SK-N-SH treated with all-trans-retinoic acid at 6 μM for 48 hours (cell line): ENCODE measurements at regions not wholly inside any gene's neighbourhood (a gene's known extent, or its start where the extent isn't known, plus 50 kb on each side); places are given as distances from the start of the nearest gene placed in this dataset.

Experiments
- ATAC-seq: fragments of 200-7000 bp; cut with Tn5 transposase; 3 replicates; pipeline ENCODE4 v1.9.1; 2020; ENCODE audit warnings: mild to moderate bottlenecking, moderate library complexity
- ARNTL ChIP-seq: fragments of 450-650 bp; formaldehyde crosslinking; IDR thresholded peaks from 2 replicates; pipeline ENCODE4 v1.5.0; 2020; ENCODE audit warnings: low read depth, mild to moderate bottlenecking, moderate library complexity, borderline replicate concordance
- CREB5 ChIP-seq: fragments of 250-450 bp; sonication (Bioruptor Pico); IDR thresholded peaks from 2 replicates; pipeline ENCODE4 v1.5.1; 2020; ENCODE audit warnings: low read depth, mild to moderate bottlenecking, moderate library complexity
- CSRNP3 ChIP-seq: fragments of 250-450 bp; sonication (Bioruptor Pico); IDR thresholded peaks from 2 replicates; pipeline ENCODE4 v1.5.1; 2021; ENCODE audit warnings: mild to moderate bottlenecking, moderate library complexity
- ESRRG ChIP-seq: fragments of 250-450 bp; sonication (Bioruptor Pico); IDR thresholded peaks from 2 replicates; pipeline ENCODE4 v1.6.1; 2021; ENCODE audit warnings: mild to moderate bottlenecking
- GLIS3 ChIP-seq: fragments of 250-450 bp; sonication (Bioruptor Pico); IDR thresholded peaks from 2 replicates; pipeline ENCODE4 v1.5.0; 2020; ENCODE audit warnings: mild to moderate bottlenecking, moderate library complexity
- ISL1 ChIP-seq: fragments of 250-450 bp; sonication (Bioruptor Pico); IDR thresholded peaks from 2 replicates; pipeline ENCODE4 v2.1.2; 2022; ENCODE audit warnings: mild to moderate bottlenecking, moderate library complexity
- OSR1 ChIP-seq: fragments of 250-450 bp; sonication (Bioruptor Pico); IDR thresholded peaks from 2 replicates; pipeline ENCODE4 v1.8.0; 2022; ENCODE audit warnings: moderate library complexity, mild to moderate bottlenecking, inconsistent platforms
- PPARA ChIP-seq: fragments of 250-450 bp; sonication (Bioruptor Pico); IDR thresholded peaks from 2 replicates; pipeline ENCODE4 v1.5.0; 2020; ENCODE audit warnings: mild to moderate bottlenecking, borderline replicate concordance
- RARB ChIP-seq: fragments of 250-450 bp; sonication (Bioruptor Pico); IDR thresholded peaks from 2 replicates; pipeline ENCODE4 v1.8.0; 2021; ENCODE audit warnings: mild to moderate bottlenecking, moderate library complexity
- TCF4 ChIP-seq: fragments of 250-450 bp; sonication (Bioruptor Pico); IDR thresholded peaks from 2 replicates; pipeline ENCODE4 v1.8.0; 2021; ENCODE audit warnings: mild to moderate bottlenecking, moderate library complexity, borderline replicate concordance
- TOX ChIP-seq: fragments of 250-450 bp; sonication (Bioruptor Pico); IDR thresholded peaks from 2 replicates; pipeline ENCODE4 v1.8.0; 2021; ENCODE audit warnings: mild to moderate bottlenecking, moderate library complexity, borderline replicate concordance
- ZC3H10 ChIP-seq: fragments of 250-450 bp; sonication (Bioruptor Pico); IDR thresholded peaks from 2 replicates; pipeline ENCODE4 v1.5.1; 2021; ENCODE audit warnings: mild to moderate bottlenecking, moderate library complexity
- ZFP3 ChIP-seq: fragments of 250-450 bp; sonication (Bioruptor Pico); IDR thresholded peaks from 2 replicates; pipeline ENCODE4 v1.5.0; 2020; ENCODE audit warnings: mild to moderate bottlenecking, moderate library complexity
- ZFP30 ChIP-seq: fragments of 450-650 bp; formaldehyde crosslinking; IDR thresholded peaks from 2 replicates; pipeline ENCODE4 v1.5.0; 2022; ENCODE audit warnings: mild to moderate bottlenecking, moderate library complexity
- ZNF565 ChIP-seq: fragments of 450-650 bp; formaldehyde crosslinking; conservative IDR thresholded peaks from 2 replicates; pipeline ENCODE4 v1.5.0; 2020; ENCODE audit warnings: low read depth, mild to moderate bottlenecking, moderate library complexity
- ZNF70 ChIP-seq: fragments of 450-650 bp; formaldehyde crosslinking; IDR thresholded peaks from 2 replicates; pipeline ENCODE4 v1.5.0; 2020; ENCODE audit warnings: mild to moderate bottlenecking, moderate library complexity
- ZNF8 ChIP-seq: fragments of 450-650 bp; formaldehyde crosslinking; IDR thresholded peaks from 2 replicates; pipeline ENCODE4 v1.5.0; 2020; ENCODE audit warnings: mild to moderate bottlenecking, moderate library complexity
- TF ChIP-seq, protein P1 (sequence below): fragments of 250-450 bp; sonication (Bioruptor Pico); IDR thresholded peaks from 2 replicates; pipeline ENCODE4 v1.8.0; 2020; ENCODE audit warnings: mild to moderate bottlenecking, moderate library complexity, borderline replicate concordance
- TF ChIP-seq, protein P2 (sequence below): fragments of 250-450 bp; sonication (Bioruptor Pico); IDR thresholded peaks from 2 replicates; pipeline ENCODE4 v1.8.0; 2021; ENCODE audit warnings: low read depth, mild to moderate bottlenecking, moderate library complexity, borderline replicate concordance
- TF ChIP-seq, protein P3 (sequence below): fragments of 250-450 bp; sonication (Bioruptor Pico); IDR thresholded peaks from 2 replicates; pipeline ENCODE4 v1.5.0; 2020; ENCODE audit warnings: mild to moderate bottlenecking, moderate library complexity

DNA sequence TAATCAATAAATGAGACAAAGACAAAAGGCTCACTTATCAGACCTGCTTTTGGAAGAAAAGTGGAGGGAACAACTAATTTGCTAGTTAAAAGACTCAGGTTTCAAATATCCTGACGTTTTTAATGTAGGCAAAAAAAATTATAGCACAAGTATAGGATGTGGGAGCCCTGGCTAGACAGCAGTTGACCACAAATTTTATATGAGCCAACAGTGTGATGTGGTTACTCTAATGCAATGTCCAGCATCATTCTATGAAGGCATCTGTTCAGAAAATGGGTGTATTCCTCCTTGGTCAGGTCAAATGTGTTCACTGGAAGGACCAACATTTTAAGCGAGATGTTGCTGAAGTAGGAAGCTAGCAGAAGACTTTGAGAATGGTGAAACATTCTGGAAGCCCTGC lies 237.4 kb downstream of the MAP2K6 start:
- no peak for ATAC-seq
- TF ChIP-seq ZNF565 (CRISPR knock-in tag) (no peak), GLIS3 (CRISPR knock-in tag) (no peak), ZNF8 (no peak)

- TF ChIP-seq TOX (peak; percentile 84), ARNTL (CRISPR knock-in tag) (no peak), CREB5 (peak; percentile 22; the same call in 1 of the 2 replicates), ISL1 (CRISPR knock-in tag) (peak; percentile 93), TCF4 (0 out of 2 replicates have a peak, but pooled peaks have one; percentile 42), ZNF8 (peak; percentile 45; the same call in 1 of the 2 replicates), ZC3H10 (CRISPR knock-in tag) (peak; percentile 85; the same call in 1 of the 2 replicates), ZNF70 (CRISPR knock-in tag) (no peak), ESRRG (no peak)
- TF ChIP-seq, protein P1, sequence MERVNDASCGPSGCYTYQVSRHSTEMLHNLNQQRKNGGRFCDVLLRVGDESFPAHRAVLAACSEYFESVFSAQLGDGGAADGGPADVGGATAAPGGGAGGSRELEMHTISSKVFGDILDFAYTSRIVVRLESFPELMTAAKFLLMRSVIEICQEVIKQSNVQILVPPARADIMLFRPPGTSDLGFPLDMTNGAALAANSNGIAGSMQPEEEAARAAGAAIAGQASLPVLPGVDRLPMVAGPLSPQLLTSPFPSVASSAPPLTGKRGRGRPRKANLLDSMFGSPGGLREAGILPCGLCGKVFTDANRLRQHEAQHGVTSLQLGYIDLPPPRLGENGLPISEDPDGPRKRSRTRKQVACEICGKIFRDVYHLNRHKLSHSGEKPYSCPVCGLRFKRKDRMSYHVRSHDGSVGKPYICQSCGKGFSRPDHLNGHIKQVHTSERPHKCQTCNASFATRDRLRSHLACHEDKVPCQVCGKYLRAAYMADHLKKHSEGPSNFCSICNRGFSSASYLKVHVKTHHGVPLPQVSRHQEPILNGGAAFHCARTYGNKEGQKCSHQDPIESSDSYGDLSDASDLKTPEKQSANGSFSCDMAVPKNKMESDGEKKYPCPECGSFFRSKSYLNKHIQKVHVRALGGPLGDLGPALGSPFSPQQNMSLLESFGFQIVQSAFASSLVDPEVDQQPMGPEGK (CRISPR knock-in tag), result peak; percentile 87; the same call in 1 of the 2 replicates
- peak; percentile 100 for ATAC-seq
Observed at GRCh38 chr17:69654981-69655855, 240.7 kb downstream of the MAP2K6 start.

DNA sequence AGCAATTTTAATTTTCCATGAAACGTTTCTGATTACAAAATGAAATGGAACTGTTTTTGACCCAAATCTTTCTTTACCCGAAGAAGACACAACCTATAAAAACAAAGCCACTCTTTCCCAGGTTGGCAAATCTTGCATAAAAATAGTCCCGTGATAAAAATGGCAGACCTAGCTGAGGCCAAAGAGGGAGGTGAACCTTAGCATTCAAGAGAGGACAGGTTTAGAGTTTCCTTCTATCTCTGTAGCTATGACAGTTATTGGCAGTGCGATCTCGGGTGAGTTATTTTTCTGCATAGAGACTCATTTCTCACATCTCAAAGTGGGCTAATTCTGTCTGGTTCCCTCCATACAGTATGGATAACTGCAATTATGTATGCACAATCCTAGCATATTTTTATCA lies 241.4 kb downstream of the MAP2K6 start:
- TF ChIP-seq PPARA (CRISPR knock-in tag), result no peak
- TF ChIP-seq ESRRG, result no peak
- no peak for TF ChIP-seq ISL1 (CRISPR knock-in tag)
- TF ChIP-seq, protein P2, sequence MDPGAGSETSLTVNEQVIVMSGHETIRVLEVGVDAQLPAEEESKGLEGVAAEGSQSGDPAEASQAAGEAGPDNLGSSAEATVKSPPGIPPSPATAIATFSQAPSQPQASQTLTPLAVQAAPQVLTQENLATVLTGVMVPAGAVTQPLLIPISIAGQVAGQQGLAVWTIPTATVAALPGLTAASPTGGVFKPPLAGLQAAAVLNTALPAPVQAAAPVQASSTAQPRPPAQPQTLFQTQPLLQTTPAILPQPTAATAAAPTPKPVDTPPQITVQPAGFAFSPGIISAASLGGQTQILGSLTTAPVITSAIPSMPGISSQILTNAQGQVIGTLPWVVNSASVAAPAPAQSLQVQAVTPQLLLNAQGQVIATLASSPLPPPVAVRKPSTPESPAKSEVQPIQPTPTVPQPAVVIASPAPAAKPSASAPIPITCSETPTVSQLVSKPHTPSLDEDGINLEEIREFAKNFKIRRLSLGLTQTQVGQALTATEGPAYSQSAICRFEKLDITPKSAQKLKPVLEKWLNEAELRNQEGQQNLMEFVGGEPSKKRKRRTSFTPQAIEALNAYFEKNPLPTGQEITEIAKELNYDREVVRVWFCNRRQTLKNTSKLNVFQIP, result no peak
- no peak for TF ChIP-seq ZFP30 (CRISPR knock-in tag)
- TF ChIP-seq TOX, result no peak
- no peak for TF ChIP-seq ZNF8
- TF ChIP-seq, protein P3, sequence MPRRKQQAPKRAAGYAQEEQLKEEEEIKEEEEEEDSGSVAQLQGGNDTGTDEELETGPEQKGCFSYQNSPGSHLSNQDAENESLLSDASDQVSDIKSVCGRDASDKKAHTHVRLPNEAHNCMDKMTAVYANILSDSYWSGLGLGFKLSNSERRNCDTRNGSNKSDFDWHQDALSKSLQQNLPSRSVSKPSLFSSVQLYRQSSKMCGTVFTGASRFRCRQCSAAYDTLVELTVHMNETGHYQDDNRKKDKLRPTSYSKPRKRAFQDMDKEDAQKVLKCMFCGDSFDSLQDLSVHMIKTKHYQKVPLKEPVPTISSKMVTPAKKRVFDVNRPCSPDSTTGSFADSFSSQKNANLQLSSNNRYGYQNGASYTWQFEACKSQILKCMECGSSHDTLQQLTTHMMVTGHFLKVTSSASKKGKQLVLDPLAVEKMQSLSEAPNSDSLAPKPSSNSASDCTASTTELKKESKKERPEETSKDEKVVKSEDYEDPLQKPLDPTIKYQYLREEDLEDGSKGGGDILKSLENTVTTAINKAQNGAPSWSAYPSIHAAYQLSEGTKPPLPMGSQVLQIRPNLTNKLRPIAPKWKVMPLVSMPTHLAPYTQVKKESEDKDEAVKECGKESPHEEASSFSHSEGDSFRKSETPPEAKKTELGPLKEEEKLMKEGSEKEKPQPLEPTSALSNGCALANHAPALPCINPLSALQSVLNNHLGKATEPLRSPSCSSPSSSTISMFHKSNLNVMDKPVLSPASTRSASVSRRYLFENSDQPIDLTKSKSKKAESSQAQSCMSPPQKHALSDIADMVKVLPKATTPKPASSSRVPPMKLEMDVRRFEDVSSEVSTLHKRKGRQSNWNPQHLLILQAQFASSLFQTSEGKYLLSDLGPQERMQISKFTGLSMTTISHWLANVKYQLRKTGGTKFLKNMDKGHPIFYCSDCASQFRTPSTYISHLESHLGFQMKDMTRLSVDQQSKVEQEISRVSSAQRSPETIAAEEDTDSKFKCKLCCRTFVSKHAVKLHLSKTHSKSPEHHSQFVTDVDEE (CRISPR knock-in tag), result no peak
- TF ChIP-seq ZFP3, result no peak
- no peak for TF ChIP-seq ZC3H10 (CRISPR knock-in tag)
- TF ChIP-seq CSRNP3 (CRISPR knock-in tag), result no peak
- TF ChIP-seq, protein P1 (CRISPR knock-in tag), result no peak
- no peak for TF ChIP-seq ZNF565 (CRISPR knock-in tag)
- TF ChIP-seq GLIS3 (CRISPR knock-in tag), result no peak
- no peak for TF ChIP-seq CREB5
- TF ChIP-seq RARB (CRISPR knock-in tag), result no peak
- no peak for TF ChIP-seq ARNTL (CRISPR knock-in tag)
- no peak for TF ChIP-seq OSR1
- ATAC-seq, result no peak
